ENCODE measurements at regions not wholly inside any gene's neighbourhood (a gene's known extent, or its start where the extent isn't known, plus 50 kb on each side); places are given as distances from the start of the nearest gene placed in this dataset.

DNA sequence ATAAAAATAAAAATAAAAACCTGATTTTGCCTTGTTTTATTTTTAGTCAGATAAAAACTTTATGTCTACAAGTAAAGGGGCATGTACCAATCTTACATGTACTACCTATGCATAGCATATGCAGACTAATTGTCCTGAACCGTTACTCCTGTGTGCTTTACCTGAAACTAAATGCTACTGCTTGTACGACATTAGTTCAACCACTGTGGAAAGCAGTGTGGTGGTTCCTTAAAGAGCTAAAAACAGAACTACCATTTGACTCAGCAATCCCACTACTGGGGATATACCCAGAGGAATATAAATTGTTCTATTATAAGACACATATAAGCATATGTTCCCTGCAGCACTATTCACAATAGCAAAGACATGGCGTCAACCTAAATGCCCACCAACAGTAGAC is 426.0 kb upstream of the PMFBP1 start:
- TF ChIP-seq, protein P1, sequence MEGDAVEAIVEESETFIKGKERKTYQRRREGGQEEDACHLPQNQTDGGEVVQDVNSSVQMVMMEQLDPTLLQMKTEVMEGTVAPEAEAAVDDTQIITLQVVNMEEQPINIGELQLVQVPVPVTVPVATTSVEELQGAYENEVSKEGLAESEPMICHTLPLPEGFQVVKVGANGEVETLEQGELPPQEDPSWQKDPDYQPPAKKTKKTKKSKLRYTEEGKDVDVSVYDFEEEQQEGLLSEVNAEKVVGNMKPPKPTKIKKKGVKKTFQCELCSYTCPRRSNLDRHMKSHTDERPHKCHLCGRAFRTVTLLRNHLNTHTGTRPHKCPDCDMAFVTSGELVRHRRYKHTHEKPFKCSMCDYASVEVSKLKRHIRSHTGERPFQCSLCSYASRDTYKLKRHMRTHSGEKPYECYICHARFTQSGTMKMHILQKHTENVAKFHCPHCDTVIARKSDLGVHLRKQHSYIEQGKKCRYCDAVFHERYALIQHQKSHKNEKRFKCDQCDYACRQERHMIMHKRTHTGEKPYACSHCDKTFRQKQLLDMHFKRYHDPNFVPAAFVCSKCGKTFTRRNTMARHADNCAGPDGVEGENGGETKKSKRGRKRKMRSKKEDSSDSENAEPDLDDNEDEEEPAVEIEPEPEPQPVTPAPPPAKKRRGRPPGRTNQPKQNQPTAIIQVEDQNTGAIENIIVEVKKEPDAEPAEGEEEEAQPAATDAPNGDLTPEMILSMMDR (IDR thresholded peaks at IDR 0.05): no peak
- no peak for TF ChIP-seq POLR2A (IDR thresholded peaks at IDR 0.05)

Data from right lobe of liver (tissue), 4 donors.